HL-60 (cell line): ENCODE measurements at regions not wholly inside any gene's neighbourhood (a gene's known extent, or its start where the extent isn't known, plus 50 kb on each side); places are given as distances from the start of the nearest gene placed in this dataset.

Source experiments
- DNase-seq, 2 experiments: peaks; one replicate each; pipeline ENCODE4 v3.0.0-alpha.2; 2010 to 2020; ENCODE audit warnings: low read depth in 1 of 2, low spot score in 1 of 2
- H3K27ac ChIP-seq: fragments of 250-450 bp; sonication (Bioruptor Pico); replicated peaks from 2 replicates; pipeline ENCODE4 v1.5.1; 2020; ENCODE audit warnings: mild to moderate bottlenecking, moderate library complexity
- H3K27me3 ChIP-seq: fragments of 250-450 bp; sonication (Bioruptor Pico); 2 replicates; pipeline ENCODE4 v1.5.1; 2021; ENCODE audit warnings: mild to moderate bottlenecking, moderate library complexity; ENCODE audit not compliant: insufficient read depth, poor library complexity, severe bottlenecking
- H3K4me3 ChIP-seq: replicated peaks from 2 replicates; pipeline ENCODE4 v1.5.1; 2011; ENCODE audit warnings: mild to moderate bottlenecking, control low read depth, low read length; ENCODE audit not compliant: insufficient read depth
- CTCF ChIP-seq: IDR thresholded peaks from one replicate; pipeline ENCODE4 v1.5.1; 2011; ENCODE audit warnings: low read length, control low read depth, inconsistent platforms; ENCODE audit not compliant: insufficient read depth
- GABPA ChIP-seq: IDR thresholded peaks from 2 replicates; pipeline ENCODE4 v1.6.1; 2012; ENCODE audit warnings: low read depth
- POLR2AphosphoS5 ChIP-seq: IDR thresholded peaks from 2 replicates; pipeline ENCODE4 v1.6.1; 2012; ENCODE audit warnings: low read depth
- REST ChIP-seq: IDR thresholded peaks from 2 replicates; pipeline ENCODE4 v1.6.1; 2012; ENCODE audit warnings: low read depth; ENCODE audit not compliant: insufficient replicate concordance
- SPI1 ChIP-seq: IDR thresholded peaks from 2 replicates; pipeline ENCODE4 v1.6.1; 2012; ENCODE audit warnings: low read depth, mild to moderate bottlenecking, borderline replicate concordance

GRCh38 chr1:78762113-78762512, 112.5 kb downstream of the IFI44 start:
- no peak overlapping the region for H3K27ac ChIP-seq
- TF ChIP-seq GABPA (no peak), SPI1 (no peak), CTCF (no peak), REST (no peak), POLR2AphosphoS5 (no peak)
- no peaks in the 10 kb centered on the region for H3K27me3 ChIP-seq
- H3K4me3 ChIP-seq: no peak overlapping the region
- no peak for DNase-seq

- TF ChIP-seq REST (no peak), POLR2AphosphoS5 (no peak), GABPA (no peak), CTCF (no peak), SPI1 (no peak)
- Histone ChIP-seq H3K4me3 (no peak overlapping the region), H3K27ac (no peak overlapping the region), H3K27me3 (no peaks in the 10 kb centered on the region)
- no peak for DNase-seq
These were observed 115.9 kb downstream of the IFI44 start for GRCh38 chr1:78765489-78765888.

GRCh38 chr1:78779831-78780230, 130.2 kb downstream of the IFI44 start:
- H3K27ac ChIP-seq: no peak overlapping the region
- DNase-seq: no peak
- TF ChIP-seq SPI1 (no peak), GABPA (no peak), POLR2AphosphoS5 (no peak)
- no peak overlapping the region for H3K4me3 ChIP-seq
- H3K27me3 ChIP-seq: no peaks in the 10 kb centered on the region

- Histone ChIP-seq H3K27ac (no peak overlapping the region), H3K27me3 (no peaks in the 10 kb centered on the region), H3K4me3 (no peak overlapping the region)
- TF ChIP-seq REST (no peak), CTCF (no peak), SPI1 (no peak), POLR2AphosphoS5 (no peak), GABPA (no peak)
- DNase-seq: no peak
These were observed 137.9 kb downstream of the IFI44 start for GRCh38 chr1:78787544-78787943.
